Mucosa of descending colon (tissue), 3 donors: ENCODE measurements at regions not wholly inside any gene's neighbourhood (a gene's known extent, or its start where the extent isn't known, plus 50 kb on each side); places are given as distances from the start of the nearest gene placed in this dataset.
"Not testable (repeated sequence)": the region's sequence is repeated elsewhere in the genome, so short reads cannot be mapped to it uniquely, and the experiment has no call there.

Source experiments
- ATAC-seq: fragments of 200-7000 bp; cut with Tn5 transposase; one replicate; pipeline ENCODE4 v1.9.1; 2020; ENCODE audit warnings: mild to moderate bottlenecking, moderate library complexity
- DNase-seq, 3 donors: peaks; one replicate each; pipeline ENCODE4 v3.0.0-alpha.2; 2020
- H3K36me3 ChIP-seq: fragments of 200-600 bp; one replicate; pipeline ENCODE4 v1.8.0; 2021; ENCODE audit warnings: low read depth, mild to moderate bottlenecking
- H3K4me1 ChIP-seq: fragments of 200-600 bp; one replicate; pipeline ENCODE4 v1.8.0; 2021; ENCODE audit warnings: low read depth, mild to moderate bottlenecking
- H3K4me3 ChIP-seq: fragments of 200-600 bp; one replicate; pipeline ENCODE4 v1.8.0; 2021; ENCODE audit warnings: mild to moderate bottlenecking
- H3K9me3 ChIP-seq: fragments of 200-600 bp; one replicate; pipeline ENCODE4 v1.8.0; 2021; ENCODE audit warnings: mild to moderate bottlenecking
- intact Hi-C, 2 donors: fragments of 100-400 bp; cut with DNase I in 1 of 2; cut with micrococcal nuclease in 1 of 2; formaldehyde crosslinking; loops; one replicate each; pipeline versions ENCODE4 v1.11.0 to v1.11.1; 2022; cut with DNase I, micrococcal nuclease
- donor health status: DM: no; HTN: no; CAD: no; lungs with moderate emphysema.
- donor health status: DM: no; HTN: no; CAD: no.
- donor health status: DM: no; HTN: yes; CAD: no.

- DNase-seq, H3K4me3 ChIP-seq, H3K4me1 ChIP-seq, H3K9me3 ChIP-seq, intact Hi-C loops, H3K36me3 ChIP-seq: not testable (repeated sequence)
- ATAC-seq = peak; percentile 90
These were observed 2327.3 kb upstream of the TPTE start for GRCh38 chr21:8194042-8194441.

- H3K4me3 ChIP-seq, H3K36me3 ChIP-seq, H3K9me3 ChIP-seq, DNase-seq, intact Hi-C loops, H3K4me1 ChIP-seq: not testable (repeated sequence)
- peak; percentile 71 for ATAC-seq
These were observed 2323.9 kb upstream of the TPTE start for GRCh38 chr21:8197377-8198027.

GRCh38 chr21:8205094-8205891 is 2316.1 kb upstream of the TPTE start:
- H3K9me3 ChIP-seq, H3K36me3 ChIP-seq, H3K4me1 ChIP-seq, H3K4me3 ChIP-seq, intact Hi-C loops, DNase-seq: not testable (repeated sequence)
- peak; percentile 100 for ATAC-seq

GRCh38 chr21:8205892-8206188 is 2315.5 kb upstream of the TPTE start:
- ATAC-seq, H3K4me3 ChIP-seq, H3K36me3 ChIP-seq, H3K9me3 ChIP-seq, DNase-seq, H3K4me1 ChIP-seq, intact Hi-C loops: not testable (repeated sequence)

GRCh38 chr21:8212986-8213550 is 2308.3 kb upstream of the TPTE start:
- H3K36me3 ChIP-seq, ATAC-seq: not testable (repeated sequence)
- peak; percentile 50 to 92 (median 75) for DNase-seq

GRCh38 chr21:8214539-8214938 is 2306.8 kb upstream of the TPTE start:
- intact Hi-C loops, ATAC-seq: not testable (repeated sequence)

More at GRCh38 chr21:8212986-8213550, 2308.3 kb upstream of the TPTE start:
- H3K9me3 ChIP-seq, intact Hi-C loops, H3K4me3 ChIP-seq, H3K4me1 ChIP-seq: not testable (repeated sequence)

GRCh38 chr21:8229366-8230150 is 2291.8 kb upstream of the TPTE start:
- H3K9me3 ChIP-seq, intact Hi-C loops, H3K4me1 ChIP-seq, DNase-seq, H3K36me3 ChIP-seq, H3K4me3 ChIP-seq: not testable (repeated sequence)
- ATAC-seq = peak; percentile 47

More at GRCh38 chr21:8214539-8214938, 2306.8 kb upstream of the TPTE start:
- not testable (repeated sequence) for H3K4me3 ChIP-seq, H3K4me1 ChIP-seq, DNase-seq, H3K36me3 ChIP-seq, H3K9me3 ChIP-seq

- intact Hi-C loops, H3K9me3 ChIP-seq, H3K4me1 ChIP-seq, DNase-seq, H3K36me3 ChIP-seq, H3K4me3 ChIP-seq, ATAC-seq: not testable (repeated sequence)
These were observed 2290.1 kb upstream of the TPTE start for GRCh38 chr21:8231252-8231651.

GRCh38 chr21:8233000-8233399 is 2288.4 kb upstream of the TPTE start:
- H3K4me3 ChIP-seq, H3K4me1 ChIP-seq, DNase-seq, intact Hi-C loops, ATAC-seq, H3K9me3 ChIP-seq, H3K36me3 ChIP-seq: not testable (repeated sequence)

- intact Hi-C loops, H3K9me3 ChIP-seq, DNase-seq, H3K36me3 ChIP-seq, H3K4me1 ChIP-seq, H3K4me3 ChIP-seq, ATAC-seq: not testable (repeated sequence)
These were observed 2287.3 kb upstream of the TPTE start for GRCh38 chr21:8234059-8234458.

- H3K4me3 ChIP-seq, intact Hi-C loops, H3K4me1 ChIP-seq, H3K36me3 ChIP-seq, DNase-seq, H3K9me3 ChIP-seq: not testable (repeated sequence)
- ATAC-seq = peak; percentile 67
These were observed 2276.4 kb upstream of the TPTE start for GRCh38 chr21:8244723-8245641.

GRCh38 chr21:8245642-8246402 is 2275.6 kb upstream of the TPTE start:
- H3K36me3 ChIP-seq, intact Hi-C loops, H3K4me3 ChIP-seq, H3K9me3 ChIP-seq, DNase-seq, H3K4me1 ChIP-seq: not testable (repeated sequence)
- peak; percentile 78 for ATAC-seq

- not testable (repeated sequence) for H3K4me1 ChIP-seq
These were observed 2269.7 kb upstream of the TPTE start for GRCh38 chr21:8251701-8252100.

More at GRCh38 chr21:8251701-8252100, 2269.7 kb upstream of the TPTE start:
- intact Hi-C loops, ATAC-seq, DNase-seq, H3K4me3 ChIP-seq, H3K9me3 ChIP-seq, H3K36me3 ChIP-seq: not testable (repeated sequence)
